CD4-positive, alpha-beta T cell treated with Interleukin-4 for 4 hours (primary cell): ENCODE measurements at regions not wholly inside any gene's neighbourhood (a gene's known extent, or its start where the extent isn't known, plus 50 kb on each side); places are given as distances from the start of the nearest gene placed in this dataset.

Experiments
- DNase-seq: peaks from one replicate; pipeline ENCODE4 v3.0.0-alpha.2; 2020

- no peak for DNase-seq
Observed at GRCh38 chr4:148510211-148510610, 68.0 kb upstream of the NR3C2 start.

- DNase-seq: no peak
Observed at GRCh38 chr4:148503681-148504080, 61.5 kb upstream of the NR3C2 start.

- no peak for DNase-seq
Observed at GRCh38 chr4:148497258-148497657, 55.0 kb upstream of the NR3C2 start.

GRCh38 chr4:148495463-148495862, 53.2 kb upstream of the NR3C2 start:
- no peak for DNase-seq
